ENCODE measurements at regions not wholly inside any gene's neighbourhood (a gene's known extent, or its start where the extent isn't known, plus 50 kb on each side); places are given as distances from the start of the nearest gene placed in this dataset.

DNA sequence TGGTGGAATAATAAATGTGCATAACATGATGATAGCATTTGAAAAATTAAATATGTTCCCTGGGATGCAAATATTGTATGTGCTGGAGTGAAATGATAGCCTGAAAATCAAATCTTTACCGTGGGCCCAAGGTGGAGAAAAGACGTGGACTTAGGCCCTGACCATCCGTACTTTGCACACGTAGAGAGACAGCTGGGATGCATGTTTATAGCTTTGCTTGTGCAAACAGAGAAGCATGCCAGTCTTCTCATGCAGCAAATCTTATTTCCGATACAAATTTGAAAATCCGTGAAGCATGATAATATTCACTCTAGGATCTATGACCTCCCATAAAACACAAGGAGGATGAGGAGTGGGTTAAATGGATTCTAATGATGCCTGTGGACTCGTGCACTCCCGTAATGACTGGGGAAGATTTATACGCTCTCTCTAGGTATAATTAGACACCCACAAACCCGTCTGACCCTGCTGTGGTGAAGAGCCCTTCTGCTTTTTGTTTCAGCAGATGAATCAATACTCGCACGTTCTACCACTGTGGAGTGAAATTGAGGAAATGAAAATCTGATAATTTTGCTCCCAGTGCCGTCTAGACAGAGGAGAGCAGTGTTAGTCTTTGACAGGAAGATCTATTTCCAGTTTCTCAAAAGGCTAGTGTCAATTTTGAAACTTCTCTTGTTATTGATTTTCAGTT, 810.3 kb upstream of the SALL3 start:
- H3K27me3 ChIP-seq: no peaks in the 10 kb centered on the region
- H3K4me3 ChIP-seq (ENCODE audit: low read depth, low read length): no peak overlapping the region
- DNase-seq: no peak
- H3K36me3 ChIP-seq: no peaks in the 10 kb centered on the region
- no peaks in the 10 kb centered on the region for H3K4me1 ChIP-seq
- TF ChIP-seq, protein P1, sequence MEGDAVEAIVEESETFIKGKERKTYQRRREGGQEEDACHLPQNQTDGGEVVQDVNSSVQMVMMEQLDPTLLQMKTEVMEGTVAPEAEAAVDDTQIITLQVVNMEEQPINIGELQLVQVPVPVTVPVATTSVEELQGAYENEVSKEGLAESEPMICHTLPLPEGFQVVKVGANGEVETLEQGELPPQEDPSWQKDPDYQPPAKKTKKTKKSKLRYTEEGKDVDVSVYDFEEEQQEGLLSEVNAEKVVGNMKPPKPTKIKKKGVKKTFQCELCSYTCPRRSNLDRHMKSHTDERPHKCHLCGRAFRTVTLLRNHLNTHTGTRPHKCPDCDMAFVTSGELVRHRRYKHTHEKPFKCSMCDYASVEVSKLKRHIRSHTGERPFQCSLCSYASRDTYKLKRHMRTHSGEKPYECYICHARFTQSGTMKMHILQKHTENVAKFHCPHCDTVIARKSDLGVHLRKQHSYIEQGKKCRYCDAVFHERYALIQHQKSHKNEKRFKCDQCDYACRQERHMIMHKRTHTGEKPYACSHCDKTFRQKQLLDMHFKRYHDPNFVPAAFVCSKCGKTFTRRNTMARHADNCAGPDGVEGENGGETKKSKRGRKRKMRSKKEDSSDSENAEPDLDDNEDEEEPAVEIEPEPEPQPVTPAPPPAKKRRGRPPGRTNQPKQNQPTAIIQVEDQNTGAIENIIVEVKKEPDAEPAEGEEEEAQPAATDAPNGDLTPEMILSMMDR (IDR thresholded peaks at IDR 0.05; ENCODE audit: low read depth, low read length): no peak
- H3K9me3 ChIP-seq: no peaks in the 10 kb centered on the region

DNA sequence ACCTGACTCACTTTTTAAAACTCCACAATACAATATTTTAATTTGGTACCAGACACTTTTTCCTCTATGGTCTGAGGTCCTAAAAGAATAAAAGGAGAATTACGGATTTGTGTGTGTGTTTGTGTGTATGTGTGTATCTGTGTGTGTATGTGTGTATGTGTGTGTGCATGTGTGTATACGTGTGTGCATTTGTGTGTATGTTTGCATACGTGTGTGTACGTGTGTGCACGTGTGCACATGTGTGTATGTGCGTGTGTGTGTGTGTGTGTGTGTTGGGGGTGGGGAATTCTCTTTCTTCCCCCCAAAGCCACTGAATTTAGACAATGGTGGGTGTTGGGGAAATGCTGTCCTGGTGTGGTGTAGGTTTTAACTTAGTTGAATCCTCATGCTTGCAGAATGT, 807.7 kb upstream of the SALL3 start:
- Histone ChIP-seq H3K4me1 (no peaks in the 10 kb centered on the region), H3K36me3 (no peaks in the 10 kb centered on the region), H3K27me3 (no peaks in the 10 kb centered on the region), H3K4me3 (ENCODE audit: low read depth, low read length) (no peak overlapping the region), H3K9me3 (no peaks in the 10 kb centered on the region)
- no peak for DNase-seq
- TF ChIP-seq, protein P1 (IDR thresholded peaks at IDR 0.05; ENCODE audit: low read depth, low read length): no peak

DNA sequence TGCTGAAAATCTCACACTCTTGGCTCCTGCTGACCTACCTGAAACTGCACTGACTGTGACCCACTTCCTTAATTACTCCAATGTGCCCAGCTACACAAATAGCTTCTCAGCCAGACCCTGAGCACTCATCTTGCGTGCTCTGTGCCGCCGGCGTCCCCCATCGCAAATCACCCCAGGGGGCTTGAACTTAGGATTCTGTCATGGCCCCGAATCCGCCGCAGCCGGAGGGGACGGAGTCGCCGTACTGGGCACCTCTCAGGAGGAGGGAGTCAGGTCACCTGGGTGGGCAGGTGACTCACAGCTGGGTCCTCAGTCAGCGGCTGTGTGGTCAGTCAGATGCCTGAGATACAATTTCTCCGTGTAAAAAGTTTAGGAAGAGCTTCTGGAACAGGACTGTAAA, 804.9 kb upstream of the SALL3 start:
- no peaks in the 10 kb centered on the region for H3K9me3 ChIP-seq
- no peak for DNase-seq
- TF ChIP-seq, protein P1 (IDR thresholded peaks at IDR 0.05; ENCODE audit: low read depth, low read length): no peak
- H3K27me3 ChIP-seq: no peaks in the 10 kb centered on the region
- H3K36me3 ChIP-seq: no peaks in the 10 kb centered on the region
- no peaks in the 10 kb centered on the region for H3K4me1 ChIP-seq
- H3K4me3 ChIP-seq (ENCODE audit: low read depth, low read length): no peak overlapping the region

DNA sequence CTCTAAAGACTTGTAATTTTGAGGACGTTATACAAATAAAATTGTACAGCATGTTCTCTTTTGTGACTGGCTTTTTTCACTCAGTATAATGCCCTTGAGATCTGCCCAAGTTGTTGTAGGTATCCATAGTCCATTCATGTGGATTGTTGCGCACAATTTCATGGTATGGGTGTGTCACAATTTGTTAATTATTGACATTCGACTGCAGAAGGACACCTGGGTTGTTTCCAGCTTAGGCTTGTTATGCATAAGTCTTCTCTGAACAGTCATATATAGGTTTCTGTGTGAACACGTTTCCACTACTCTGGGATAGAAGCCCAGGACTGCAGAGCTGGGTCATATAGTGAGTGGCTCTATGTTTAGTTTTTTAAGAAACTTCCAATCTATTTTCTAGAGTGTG, 800.8 kb upstream of the SALL3 start:
- H3K4me3 ChIP-seq (ENCODE audit: low read depth, low read length): no peak overlapping the region
- no peaks in the 10 kb centered on the region for H3K4me1 ChIP-seq
- H3K36me3 ChIP-seq: no peaks in the 10 kb centered on the region
- TF ChIP-seq, protein P1 (IDR thresholded peaks at IDR 0.05; ENCODE audit: low read depth, low read length): no peak
- H3K27me3 ChIP-seq: no peaks in the 10 kb centered on the region
- H3K9me3 ChIP-seq: no peaks in the 10 kb centered on the region
- no peak for DNase-seq

GRCh38 chr18:78180741-78181140, 798.9 kb upstream of the SALL3 start:
- H3K4me1 ChIP-seq: no peaks in the 10 kb centered on the region
- no peaks in the 10 kb centered on the region for H3K36me3 ChIP-seq
- H3K9me3 ChIP-seq: no peaks in the 10 kb centered on the region
- DNase-seq: no peak
- TF ChIP-seq, protein P1 (IDR thresholded peaks at IDR 0.05; ENCODE audit: low read depth, low read length): no peak
- no peak overlapping the region for H3K4me3 ChIP-seq (ENCODE audit: low read depth, low read length)
- H3K27me3 ChIP-seq: no peaks in the 10 kb centered on the region

DNA sequence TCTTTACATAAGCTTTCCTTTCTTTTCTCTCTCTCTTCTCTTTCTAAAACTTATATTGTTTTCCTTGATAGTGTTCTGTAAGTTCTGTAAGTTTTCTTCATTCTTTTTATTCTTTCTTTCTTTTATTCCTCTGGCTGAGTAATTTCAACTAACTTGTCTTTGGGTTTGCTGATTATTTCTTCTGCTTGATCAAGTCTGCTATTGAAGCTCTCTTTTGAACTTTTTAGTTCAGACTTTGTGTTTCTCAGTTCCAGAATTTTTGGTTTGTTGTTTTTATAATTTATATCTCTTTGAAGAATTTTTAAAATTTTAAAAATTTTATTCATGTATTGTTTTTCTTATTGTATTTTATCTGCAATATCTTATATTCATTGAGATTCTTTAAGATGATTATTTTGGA, 795.8 kb upstream of the SALL3 start:
- no peaks in the 10 kb centered on the region for H3K27me3 ChIP-seq
- no peaks in the 10 kb centered on the region for H3K9me3 ChIP-seq
- no peak overlapping the region for H3K4me3 ChIP-seq (ENCODE audit: low read depth, low read length)
- TF ChIP-seq, protein P1 (IDR thresholded peaks at IDR 0.05; ENCODE audit: low read depth, low read length): no peak
- no peak for DNase-seq
- H3K4me1 ChIP-seq: no peaks in the 10 kb centered on the region
- H3K36me3 ChIP-seq: no peaks in the 10 kb centered on the region

Measured in BE2C (cell line).